ENCODE measurements at regions not wholly inside any gene's neighbourhood (a gene's known extent, or its start where the extent isn't known, plus 50 kb on each side); places are given as distances from the start of the nearest gene placed in this dataset.

GRCh38 chr4:132284910-132285426 lies 864.1 kb upstream of the PCDH10 start:
- Histone ChIP-seq H3K4me3 (ENCODE audit: insufficient read depth, low read length, poor library complexity, severe bottlenecking) (no peak overlapping the region), H2AFZ (ENCODE audit: low read depth, low read length, severe bottlenecking) (no peak overlapping the region), H3K27me3 (ENCODE audit: low read length) (no peaks in the 10 kb centered on the region), H3K9me2 (replicated peaks; ENCODE audit: insufficient read depth, low read length) (no peaks in the 10 kb centered on the region), H3K4me2 (ENCODE audit: low read depth, low read length, poor library complexity, severe bottlenecking) (no peak overlapping the region), H3K79me2 (ENCODE audit: insufficient read depth, low read length) (no peaks in the 10 kb centered on the region), H3K36me3 (ENCODE audit: low read length) (no peaks in the 10 kb centered on the region), H4K20me1 (ENCODE audit: low read depth, low read length) (no peaks in the 10 kb centered on the region), H3F3A (ENCODE audit: insufficient read depth) (no peaks in the 10 kb centered on the region), H3K9ac (ENCODE audit: low read length) (no peak overlapping the region), H3K27ac (ENCODE audit: low read depth, low read length) (no peak overlapping the region), H3K9me3 (ENCODE audit: insufficient read depth, low read length) (no peaks in the 10 kb centered on the region)
- TF ChIP-seq CTCF (IDR thresholded peaks at IDR 0.05; ENCODE audit: insufficient read depth, low read length, poor library complexity, severe bottlenecking) (no peak), EZH2phosphoT487 (conservative IDR thresholded peaks at IDR 0.05; ENCODE audit: low read length) (no peak)

GRCh38 chr4:132297346-132297745 lies 851.7 kb upstream of the PCDH10 start:
- no peak overlapping the region for H3K4me3 ChIP-seq (ENCODE audit: insufficient read depth, low read length, poor library complexity, severe bottlenecking)
- H3K27me3 ChIP-seq (ENCODE audit: low read length) = no peaks in the 10 kb centered on the region
- no peaks in the 10 kb centered on the region for H3K79me2 ChIP-seq (ENCODE audit: insufficient read depth, low read length)
- H4K20me1 ChIP-seq (ENCODE audit: low read depth, low read length) = no peaks in the 10 kb centered on the region
- no peaks in the 10 kb centered on the region for H3K36me3 ChIP-seq (ENCODE audit: low read length)
- no peak for TF ChIP-seq EZH2phosphoT487 (conservative IDR thresholded peaks at IDR 0.05; ENCODE audit: low read length)
- no peak for TF ChIP-seq CTCF (IDR thresholded peaks at IDR 0.05; ENCODE audit: insufficient read depth, low read length, poor library complexity, severe bottlenecking)
- H3F3A ChIP-seq (ENCODE audit: insufficient read depth) = no peaks in the 10 kb centered on the region
- H3K4me2 ChIP-seq (ENCODE audit: low read depth, low read length, poor library complexity, severe bottlenecking) = no peak overlapping the region
- no peak overlapping the region for H3K27ac ChIP-seq (ENCODE audit: low read depth, low read length)
- H3K9me2 ChIP-seq (replicated peaks; ENCODE audit: insufficient read depth, low read length) = no peaks in the 10 kb centered on the region
- no peak overlapping the region for H3K9ac ChIP-seq (ENCODE audit: low read length)
- no peaks in the 10 kb centered on the region for H3K9me3 ChIP-seq (ENCODE audit: insufficient read depth, low read length)
- no peak overlapping the region for H2AFZ ChIP-seq (ENCODE audit: low read depth, low read length, severe bottlenecking)

- TF ChIP-seq CTCF (IDR thresholded peaks at IDR 0.05; ENCODE audit: insufficient read depth, low read length, poor library complexity, severe bottlenecking) (no peak), EZH2phosphoT487 (conservative IDR thresholded peaks at IDR 0.05; ENCODE audit: low read length) (no peak)
- Histone ChIP-seq H3K79me2 (ENCODE audit: insufficient read depth, low read length) (no peaks in the 10 kb centered on the region), H3K36me3 (ENCODE audit: low read length) (no peaks in the 10 kb centered on the region), H3K9ac (ENCODE audit: low read length) (no peak overlapping the region), H3K9me3 (ENCODE audit: insufficient read depth, low read length) (no peaks in the 10 kb centered on the region), H3K27ac (ENCODE audit: low read depth, low read length) (no peak overlapping the region), H2AFZ (ENCODE audit: low read depth, low read length, severe bottlenecking) (no peak overlapping the region), H3K9me2 (replicated peaks; ENCODE audit: insufficient read depth, low read length) (no peaks in the 10 kb centered on the region), H3K4me3 (ENCODE audit: insufficient read depth, low read length, poor library complexity, severe bottlenecking) (no peak overlapping the region), H3F3A (ENCODE audit: insufficient read depth) (no peaks in the 10 kb centered on the region), H4K20me1 (ENCODE audit: low read depth, low read length) (no peaks in the 10 kb centered on the region), H3K27me3 (ENCODE audit: low read length) (no peaks in the 10 kb centered on the region), H3K4me2 (ENCODE audit: low read depth, low read length, poor library complexity, severe bottlenecking) (no peak overlapping the region)
Measured at GRCh38 chr4:132299841-132300240, 849.3 kb upstream of the PCDH10 start.

Measured in SU-DHL-6 (cell line).